GM12872 (cell line): ENCODE measurements at regions not wholly inside any gene's neighbourhood (a gene's known extent, or its start where the extent isn't known, plus 50 kb on each side); places are given as distances from the start of the nearest gene placed in this dataset.

ENCODE experiments used
- CTCF ChIP-seq: IDR thresholded peaks from 3 replicates; pipeline ENCODE4 v1.5.1; 2011; ENCODE audit warnings: low read depth, mild to moderate bottlenecking, low read length, moderate library complexity; ENCODE audit not compliant: insufficient read depth

DNA sequence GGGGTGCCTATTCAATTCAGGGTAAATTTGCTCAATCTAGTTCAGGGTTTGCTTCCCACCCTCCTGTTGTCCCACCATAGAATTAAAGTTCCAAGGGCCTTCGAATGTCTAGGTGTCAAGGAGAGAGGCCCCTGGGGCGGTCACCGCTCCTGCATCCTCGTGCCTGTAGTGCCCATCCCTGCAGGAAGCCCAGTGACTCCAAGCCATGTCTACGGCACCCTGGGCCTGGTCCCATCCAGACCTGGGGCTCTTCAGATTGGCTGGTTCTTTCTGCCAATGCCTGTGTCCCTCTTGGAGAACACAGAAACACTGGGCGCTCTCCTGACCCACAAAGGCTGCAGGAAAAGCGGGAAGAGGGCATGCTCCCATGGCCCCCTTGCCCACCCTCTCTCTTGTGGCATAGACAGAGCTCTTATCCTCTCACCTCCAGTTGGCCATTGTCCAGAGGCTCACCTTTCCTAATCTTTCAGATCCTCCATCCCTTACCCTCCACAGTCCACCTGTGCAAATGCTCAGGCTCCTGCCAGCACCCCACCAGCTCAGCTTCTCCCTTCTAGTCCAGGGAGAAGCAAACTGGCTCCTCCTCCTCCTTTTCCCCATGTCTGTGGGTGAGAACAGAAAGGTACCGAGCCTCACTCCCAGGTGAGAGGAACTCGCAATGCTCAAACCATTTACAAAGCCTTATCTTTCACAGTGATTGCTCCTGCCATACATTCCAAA lies 253.0 kb upstream of the IRX2 start:
- no peak for TF ChIP-seq CTCF

DNA sequence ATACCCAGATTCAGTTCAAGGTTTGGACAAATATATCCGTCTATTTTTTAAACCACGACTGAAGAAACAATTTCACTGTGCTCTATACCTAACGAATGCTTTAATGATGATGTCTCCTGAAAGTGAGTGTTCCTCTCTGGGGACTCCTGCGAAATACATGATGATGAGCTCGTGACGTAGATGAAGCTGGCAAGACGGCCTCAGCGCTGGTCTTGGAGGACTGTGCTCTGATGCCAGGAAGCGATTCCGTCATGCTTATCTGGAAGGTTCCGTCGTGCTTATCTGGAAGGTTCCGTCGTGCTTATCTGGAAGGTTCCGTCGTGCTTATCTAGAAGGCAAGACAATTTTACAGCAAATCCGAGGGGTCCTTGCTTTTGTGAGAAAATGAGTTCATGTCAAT lies 250.8 kb upstream of the IRX2 start:
- no peak for TF ChIP-seq CTCF

- no peak for TF ChIP-seq CTCF
Measured at GRCh38 chr5:3000631-3001030, 249.2 kb upstream of the IRX2 start.

GRCh38 chr5:2999926-3000325 lies 248.4 kb upstream of the IRX2 start:
- no peak for TF ChIP-seq CTCF

DNA sequence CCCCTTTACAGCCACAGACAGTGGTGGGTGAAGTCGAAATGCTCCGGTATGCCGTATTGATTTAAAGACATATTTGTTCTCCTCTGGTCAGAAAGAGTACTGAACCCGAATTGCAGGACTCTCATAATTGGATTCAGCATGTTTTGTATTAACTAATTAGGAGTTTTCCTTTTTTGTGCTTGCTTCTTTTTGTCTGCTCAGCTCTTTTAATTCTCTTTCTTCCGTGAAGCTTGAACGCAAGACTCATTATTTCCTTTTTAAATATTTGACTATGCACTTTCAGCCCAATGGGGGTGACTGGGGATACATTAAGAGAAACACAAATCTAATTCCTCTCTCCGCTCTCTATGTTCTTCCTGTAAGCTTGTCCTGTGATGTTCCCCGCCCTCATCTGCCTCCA lies 246.6 kb upstream of the IRX2 start:
- TF ChIP-seq CTCF, result no peak

DNA sequence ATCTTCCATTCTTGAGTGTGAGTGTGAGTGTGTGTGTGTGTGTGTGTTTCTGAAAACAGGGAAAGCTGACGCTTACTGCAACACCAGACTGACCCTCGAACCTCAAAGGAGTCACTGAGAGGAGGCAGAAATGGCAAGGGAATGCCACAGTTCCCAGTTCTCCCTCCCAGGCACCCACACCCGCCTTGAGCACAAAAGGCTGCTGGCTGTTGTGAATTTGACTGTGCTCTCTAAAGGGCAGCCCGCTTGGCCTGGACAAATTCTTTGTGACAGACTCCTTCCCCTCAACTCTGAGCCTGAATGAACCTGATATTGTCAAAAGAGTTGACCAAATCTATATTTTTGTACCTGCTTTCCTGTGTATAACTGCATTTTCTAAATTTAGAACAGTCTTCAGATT lies 245.7 kb upstream of the IRX2 start:
- TF ChIP-seq CTCF, result no peak

DNA sequence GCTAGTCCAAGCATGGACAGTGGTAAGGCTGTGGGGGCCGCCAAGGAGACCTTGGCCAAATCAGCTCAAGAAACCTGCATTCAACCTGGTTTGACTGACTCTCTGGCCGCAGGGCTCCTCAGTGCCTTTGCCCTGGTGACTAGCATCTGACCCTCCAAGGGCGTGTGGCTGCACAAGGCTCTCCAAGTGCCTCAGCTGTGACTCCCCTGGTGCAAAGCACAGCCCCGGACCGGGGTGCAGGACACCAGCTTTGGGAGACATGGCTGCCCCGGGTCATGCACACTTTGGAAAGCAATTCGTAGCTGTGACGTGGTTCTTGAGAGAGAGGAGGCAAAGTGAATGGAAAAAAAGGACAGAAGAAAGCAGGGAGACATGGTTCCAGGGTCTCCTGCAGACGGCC lies 245.2 kb upstream of the IRX2 start:
- TF ChIP-seq CTCF, result no peak

GRCh38 chr5:2996248-2996647 lies 244.8 kb upstream of the IRX2 start:
- TF ChIP-seq CTCF, result no peak
